SK-N-SH (cell line): ENCODE measurements at regions not wholly inside any gene's neighbourhood (a gene's known extent, or its start where the extent isn't known, plus 50 kb on each side); places are given as distances from the start of the nearest gene placed in this dataset.

Experiments used
- CTCF ChIA-PET: fragments of 300-600, 350-600 bp; formaldehyde crosslinking; extraction: SDS; loops from one replicate; lab custom pipeline; 2021; lab: Yijun Ruan, JAX
- POLR2A ChIA-PET: fragments of 350-600 bp; sonication (Branson Sonifier 250); formaldehyde crosslinking; extraction: SDS; loops from one replicate; lab custom pipeline; 2020; ENCODE audit warnings: antibody characterized with exemption, inconsistent platforms; lab: Yijun Ruan, JAX
- DNase-seq: peaks from one replicate; pipeline ENCODE4 v3.0.0; 2012
- H2AFZ ChIP-seq: fragments of 200-600 bp; sonication (generic); 2 replicates; pipeline ENCODE4 v1.8.1; 2016; ENCODE audit warnings: antibody characterized with exemption, mild to moderate bottlenecking, low read depth
- H3F3A ChIP-seq: fragments of 200-600 bp; sonication (generic); replicated peaks from 2 replicates; pipeline ENCODE3; 2016; ENCODE audit warnings: antibody characterized with exemption, mild to moderate bottlenecking; ENCODE audit not compliant: insufficient read depth
- H3K27ac ChIP-seq, 2 experiments: fragments of 200-500 bp in 1 of 2; fragments of 200-600 bp in 1 of 2; sonication (Bioruptor generic) in 1 of 2; sonication (generic), shearing (Covaris generic) in 1 of 2; 2 replicates each; pipeline versions ENCODE4 v1.5.1 to v1.6.1; 2014 to 2016; ENCODE audit warnings: low read depth in 2 of 2, inconsistent platforms in 1 of 2, low read length in 1 of 2, mild to moderate bottlenecking in 1 of 2, mixed read lengths in 1 of 2
- H3K27me3 ChIP-seq: fragments of 200-600 bp; sonication (generic), shearing (Covaris generic); 2 replicates; pipeline ENCODE4 v1.6.1; 2016; ENCODE audit warnings: mixed run types; ENCODE audit not compliant: insufficient read depth
- H3K36me3 ChIP-seq, 2 experiments: fragments of 200-500 bp in 1 of 2; fragments of 200-600 bp in 1 of 2; sonication (Bioruptor generic) in 1 of 2; sonication (generic) in 1 of 2; replicated peaks in 1 of 2; 2 replicates each; pipeline versions ENCODE3 to v1.5.1; 2014 to 2016; ENCODE audit warnings: low read length in 1 of 2, mild to moderate bottlenecking in 1 of 2; ENCODE audit not compliant: insufficient read depth in 2 of 2, control insufficient read depth in 1 of 2
- H3K4me1 ChIP-seq, 2 experiments: fragments of 200-500 bp in 1 of 2; fragments of 200-600 bp in 1 of 2; sonication (Bioruptor generic) in 1 of 2; sonication (generic), shearing (Covaris generic) in 1 of 2; 2 replicates each; pipeline versions ENCODE4 v1.5.1 to v1.6.1; 2014 to 2016; ENCODE audit warnings: low read depth in 1 of 2, low read length in 1 of 2, mixed run types in 1 of 2; ENCODE audit not compliant: insufficient read depth in 2 of 2, control insufficient read depth in 1 of 2
- H3K4me2 ChIP-seq: fragments of 200-600 bp; sonication (generic), shearing (Covaris generic); 2 replicates; pipeline ENCODE4 v1.6.1; 2017; ENCODE audit warnings: mixed run types
- H3K4me3 ChIP-seq, 2 experiments: fragments of 200-500 bp in 1 of 2; fragments of 200-600 bp in 1 of 2; sonication (Bioruptor generic) in 1 of 2; sonication (generic), shearing (Covaris generic) in 1 of 2; 2 replicates each; pipeline versions ENCODE4 v1.5.1 to v1.8.1; 2014 to 2016; ENCODE audit warnings: low read depth in 2 of 2, inconsistent platforms in 1 of 2, low read length in 1 of 2, mild to moderate bottlenecking in 1 of 2, mixed read lengths in 1 of 2, moderate library complexity in 1 of 2
- H3K79me2 ChIP-seq: fragments of 200-600 bp; sonication (generic); 2 replicates; pipeline ENCODE4 v1.8.1; 2017; ENCODE audit warnings: mild to moderate bottlenecking; ENCODE audit not compliant: insufficient read depth
- H3K9ac ChIP-seq: fragments of 200-600 bp; sonication (generic); 2 replicates; pipeline ENCODE4 v1.6.1; 2017; ENCODE audit warnings: mixed run types
- H3K9me2 ChIP-seq: fragments of 200-600 bp; sonication (generic); 2 replicates; pipeline ENCODE4 v1.6.1; 2017; ENCODE audit warnings: mixed run types
- H3K9me3 ChIP-seq: fragments of 200-600 bp; sonication (generic); 2 replicates; pipeline ENCODE4 v1.6.1; 2017; ENCODE audit warnings: mixed run types, mild to moderate bottlenecking, moderate library complexity
- H4K20me1 ChIP-seq: fragments of 200-600 bp; sonication (generic); 2 replicates; pipeline ENCODE4 v1.6.1; 2017; ENCODE audit warnings: mild to moderate bottlenecking, mixed run types; ENCODE audit not compliant: insufficient read depth
- ELF1 ChIP-seq: IDR thresholded peaks from 2 replicates; pipeline ENCODE4 v1.4.0; 2012
- EP300 ChIP-seq, 2 experiments: IDR thresholded peaks; 2 replicates each; pipeline versions ENCODE4 v1.4.0 to v1.6.1; 2012; ENCODE audit warnings: borderline replicate concordance in 1 of 2, low read depth in 1 of 2, low read length in 1 of 2
- FOXM1 ChIP-seq: IDR thresholded peaks from 2 replicates; pipeline ENCODE4 v1.4.0; 2012; ENCODE audit warnings: low read depth, mild to moderate bottlenecking
- JUND ChIP-seq: IDR thresholded peaks from 2 replicates; pipeline ENCODE4 v1.4.0; 2012
- NFIC ChIP-seq: IDR thresholded peaks from 2 replicates; pipeline ENCODE4 v1.4.0; 2012; ENCODE audit warnings: borderline replicate concordance
- RAD21 ChIP-seq: IDR thresholded peaks from 2 replicates; pipeline ENCODE4 v1.6.1; 2012; ENCODE audit warnings: mild to moderate bottlenecking, low read length
- RFX5 ChIP-seq: IDR thresholded peaks from 2 replicates; pipeline ENCODE4 v1.6.1; 2012; ENCODE audit warnings: mild to moderate bottlenecking, improper control_type of control experiment, low read length
- SIN3A ChIP-seq: IDR thresholded peaks from 2 replicates; pipeline ENCODE4 v1.6.1; 2012; ENCODE audit warnings: low read depth, mild to moderate bottlenecking, low read length, moderate library complexity, borderline replicate concordance
- SMC3 ChIP-seq: IDR thresholded peaks from 2 replicates; pipeline ENCODE4 v1.6.1; 2012; ENCODE audit warnings: low read depth, low read length, improper control_type of control experiment
- TAF1 ChIP-seq: IDR thresholded peaks from 2 replicates; pipeline ENCODE4 v1.6.1; 2012; ENCODE audit warnings: low read depth, mild to moderate bottlenecking, low read length, moderate library complexity, borderline replicate concordance
- TCF12 ChIP-seq: IDR thresholded peaks from 2 replicates; pipeline ENCODE4 v1.4.0; 2012
- TEAD4 ChIP-seq: IDR thresholded peaks from 2 replicates; pipeline ENCODE4 v1.4.0; 2012; ENCODE audit warnings: mild to moderate bottlenecking, borderline replicate concordance; ENCODE audit not compliant: insufficient read depth
- YY1 ChIP-seq: IDR thresholded peaks from 2 replicates; pipeline ENCODE4 v1.4.0; 2012; ENCODE audit warnings: low read depth, mild to moderate bottlenecking
- WGBS: methylation state at CpG from one replicate; pipeline ENCODE4 v1.1.6; 2017; ENCODE audit warnings: low lambda C conversion rate; 5-methylcytosine and 5-hydroxymethylcytosine counted together
- TF ChIP-seq, protein P1 (sequence below): IDR thresholded peaks from 2 replicates; pipeline ENCODE4; 2012
- TF ChIP-seq, protein P2 (sequence below): fragments of 150-350 bp; IDR thresholded peaks from 2 replicates; pipeline ENCODE4 v1.6.1; 2017; ENCODE audit warnings: antibody characterized with exemption, low read length, low read depth, borderline replicate concordance
- TF ChIP-seq, protein P3 (sequence below): IDR thresholded peaks from 2 replicates; pipeline ENCODE4 v1.4.0; 2012; ENCODE audit warnings: low read depth, borderline replicate concordance

DNA sequence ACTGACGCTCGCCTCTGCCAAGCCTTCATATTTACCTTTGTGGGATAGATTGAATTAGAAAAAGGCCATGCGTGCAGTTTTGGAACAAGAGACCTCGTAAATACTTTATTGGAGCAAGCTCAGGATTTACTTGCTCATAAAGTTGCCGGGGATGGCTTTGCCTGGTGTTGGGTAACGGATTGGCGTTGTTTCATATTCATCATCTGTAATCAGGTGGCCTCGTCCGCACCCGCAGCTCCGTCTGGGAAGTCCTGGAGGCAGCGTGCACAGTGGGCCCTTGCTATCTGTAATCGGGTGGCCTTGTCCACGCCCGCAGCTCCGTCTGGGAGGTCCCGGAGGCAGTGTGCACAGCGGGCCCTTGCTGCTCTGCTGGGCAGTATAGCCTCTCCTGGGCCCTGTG lies 1209.3 kb downstream of the BRD1 start:
- POLR2A ChIA-PET: no interaction called here
- H3K9me3 ChIP-seq: no peaks in the 10 kb centered on the region

DNA sequence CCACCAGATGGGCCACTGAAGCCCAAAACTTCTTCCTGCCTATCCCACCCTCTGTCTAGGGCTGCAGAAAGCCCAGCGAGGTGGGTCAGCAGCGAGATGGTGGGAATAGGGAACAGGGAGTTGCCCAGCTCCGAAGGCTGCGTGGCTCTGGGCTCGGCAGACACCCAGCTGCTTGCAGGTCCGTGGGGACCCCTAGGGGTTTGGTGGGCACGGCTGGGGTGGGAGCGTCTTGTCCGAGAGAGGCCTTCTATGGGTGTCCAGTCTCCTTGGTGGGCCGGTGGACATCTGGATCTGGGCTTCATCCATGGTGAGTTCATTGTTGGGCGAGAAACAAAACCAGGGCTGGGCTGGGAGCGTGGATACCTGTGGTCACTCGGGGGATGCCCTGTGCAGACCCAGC lies 1211.0 kb downstream of the BRD1 start:
- Histone ChIP-seq H3F3A (no peaks in the 10 kb centered on the region), H3K9ac (no peak overlapping the region), H3K4me2 (no peak overlapping the region), H3K79me2 (no peaks in the 10 kb centered on the region), H3K4me3 (no peak overlapping the region), H3K27me3 (no peaks in the 10 kb centered on the region; the same call in 1 of the 2 replicates), H3K4me1 (no peaks in the 10 kb centered on the region), H3K27ac (no peak overlapping the region), H3K9me3 (no peaks in the 10 kb centered on the region), H2AFZ (no peak overlapping the region), H4K20me1 (no peaks in the 10 kb centered on the region), H3K9me2 (no peaks in the 10 kb centered on the region), H3K36me3 (no peaks in the 10 kb centered on the region)
- no peak for DNase-seq
- TF ChIP-seq ELF1 (no peak), SMC3 (no peak), SIN3A (no peak), TCF12 (no peak), RFX5 (no peak), TAF1 (no peak), NFIC (no peak)
- TF ChIP-seq, protein P1, sequence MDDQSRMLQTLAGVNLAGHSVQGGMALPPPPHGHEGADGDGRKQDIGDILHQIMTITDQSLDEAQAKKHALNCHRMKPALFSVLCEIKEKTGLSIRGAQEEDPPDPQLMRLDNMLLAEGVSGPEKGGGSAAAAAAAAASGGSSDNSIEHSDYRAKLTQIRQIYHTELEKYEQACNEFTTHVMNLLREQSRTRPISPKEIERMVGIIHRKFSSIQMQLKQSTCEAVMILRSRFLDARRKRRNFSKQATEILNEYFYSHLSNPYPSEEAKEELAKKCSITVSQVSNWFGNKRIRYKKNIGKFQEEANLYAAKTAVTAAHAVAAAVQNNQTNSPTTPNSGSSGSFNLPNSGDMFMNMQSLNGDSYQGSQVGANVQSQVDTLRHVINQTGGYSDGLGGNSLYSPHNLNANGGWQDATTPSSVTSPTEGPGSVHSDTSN: no peak
- ChIA-PET CTCF (no interaction called here), POLR2A (no interaction called here)
- 48% methylated on average over 8 of the region's 13 CpGs for WGBS

More for the DNA sequence above, 1209.3 kb downstream of the BRD1 start:
- H3F3A ChIP-seq: no peaks in the 10 kb centered on the region
- H3K36me3 ChIP-seq: no peaks in the 10 kb centered on the region
- H2AFZ ChIP-seq: no peak overlapping the region
- CTCF ChIA-PET: no interaction called here
- no peaks in the 10 kb centered on the region for H3K9me2 ChIP-seq
- H3K27ac ChIP-seq: no peak overlapping the region
- H4K20me1 ChIP-seq: no peaks in the 10 kb centered on the region
- no peaks in the 10 kb centered on the region; the same call in 1 of the 2 replicates for H3K27me3 ChIP-seq
- TF ChIP-seq EP300 (IDR thresholded peaks at IDR 0.05; ENCODE audit: borderline replicate concordance in 1 of 2, low read depth in 1 of 2, low read length in 1 of 2) (no peak), JUND (no peak), YY1 (no peak), NFIC (no peak), TCF12 (no peak), RAD21 (no peak), TAF1 (no peak), FOXM1 (no peak), TEAD4 (no peak)
- TF ChIP-seq, protein P1: no peak
- TF ChIP-seq, protein P2, sequence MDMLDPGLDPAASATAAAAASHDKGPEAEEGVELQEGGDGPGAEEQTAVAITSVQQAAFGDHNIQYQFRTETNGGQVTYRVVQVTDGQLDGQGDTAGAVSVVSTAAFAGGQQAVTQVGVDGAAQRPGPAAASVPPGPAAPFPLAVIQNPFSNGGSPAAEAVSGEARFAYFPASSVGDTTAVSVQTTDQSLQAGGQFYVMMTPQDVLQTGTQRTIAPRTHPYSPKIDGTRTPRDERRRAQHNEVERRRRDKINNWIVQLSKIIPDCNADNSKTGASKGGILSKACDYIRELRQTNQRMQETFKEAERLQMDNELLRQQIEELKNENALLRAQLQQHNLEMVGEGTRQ: no peak
- TF ChIP-seq, protein P3, sequence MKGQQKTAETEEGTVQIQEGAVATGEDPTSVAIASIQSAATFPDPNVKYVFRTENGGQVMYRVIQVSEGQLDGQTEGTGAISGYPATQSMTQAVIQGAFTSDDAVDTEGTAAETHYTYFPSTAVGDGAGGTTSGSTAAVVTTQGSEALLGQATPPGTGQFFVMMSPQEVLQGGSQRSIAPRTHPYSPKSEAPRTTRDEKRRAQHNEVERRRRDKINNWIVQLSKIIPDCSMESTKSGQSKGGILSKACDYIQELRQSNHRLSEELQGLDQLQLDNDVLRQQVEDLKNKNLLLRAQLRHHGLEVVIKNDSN: no peak
- WGBS: 55% methylated on average over 7 of the region's 18 CpGs
- H3K4me2 ChIP-seq: no peak overlapping the region
- DNase-seq: no peak
- H3K9ac ChIP-seq: no peak overlapping the region
- no peak overlapping the region for H3K4me3 ChIP-seq
- no peaks in the 10 kb centered on the region; a peak in 1 of 4 replicates for H3K4me1 ChIP-seq
- no peaks in the 10 kb centered on the region for H3K79me2 ChIP-seq
